H1 (cell line): ENCODE measurements at regions not wholly inside any gene's neighbourhood (a gene's known extent, or its start where the extent isn't known, plus 50 kb on each side); places are given as distances from the start of the nearest gene placed in this dataset.

Source experiments
- CTCF ChIA-PET: fragments of 300-600 bp; sonication (Branson Sonifier 250); formaldehyde crosslinking; loops from one replicate; lab custom pipeline; 2021; ENCODE audit not compliant: partially characterized antibody; lab: Charles Lee
- POLR2A ChIA-PET: fragments of 300-600 bp; sonication (Branson Sonifier 250); formaldehyde crosslinking; loops from one replicate; lab custom pipeline; 2021; ENCODE audit warnings: inconsistent platforms; ENCODE audit not compliant: partially characterized antibody; lab: Charles Lee
- DNase-seq, 2 experiments: peaks; one replicate each; pipeline versions ENCODE4 v3.0.0 to v3.0.0-alpha.2; 2010 to 2022; ENCODE audit warnings: low spot score in 2 of 2, low read depth in 1 of 2, mixed read lengths in 1 of 2
- FAIRE-seq: peaks from 2 replicates; lab custom pipeline; 2011; peaks lifted over from hg19 to GRCh38; lab: Jason Lieb, UNC
- H2AFZ ChIP-seq: 2 replicates; pipeline ENCODE4 v1.8.1; 2012; ENCODE audit warnings: low read length, inconsistent platforms
- H2AK5ac ChIP-seq: 2 replicates; pipeline ENCODE4 v1.6.1; 2013; ENCODE audit warnings: low read depth, low read length
- H2BK120ac ChIP-seq: replicated peaks from 2 replicates; pipeline ENCODE3; 2013; ENCODE audit warnings: low read depth, low read length, inconsistent platforms
- H2BK12ac ChIP-seq: 2 replicates; pipeline ENCODE4 v1.6.1; 2013; ENCODE audit warnings: low read depth, low read length
- H2BK15ac ChIP-seq: 2 replicates; pipeline ENCODE4 v1.6.1; 2013; ENCODE audit warnings: low read length
- H2BK20ac ChIP-seq: 2 replicates; pipeline ENCODE4 v1.6.1; 2013; ENCODE audit warnings: low read length
- H2BK5ac ChIP-seq: 2 replicates; pipeline ENCODE4 v1.6.1; 2013; ENCODE audit warnings: low read depth, low read length
- H3K14ac ChIP-seq: 2 replicates; pipeline ENCODE4 v1.6.1; 2013; ENCODE audit warnings: inconsistent platforms; ENCODE audit not compliant: insufficient read length
- H3K18ac ChIP-seq: 2 replicates; pipeline ENCODE4 v1.6.1; 2013; ENCODE audit warnings: low read length; ENCODE audit errors: extremely low read depth
- H3K23ac ChIP-seq: 2 replicates; pipeline ENCODE4 v1.6.1; 2013; ENCODE audit warnings: inconsistent platforms; ENCODE audit not compliant: insufficient read length
- H3K23me2 ChIP-seq: 2 replicates; pipeline ENCODE4 v1.6.1; 2013; ENCODE audit warnings: low read depth, low read length
- H3K27ac ChIP-seq: 2 replicates; pipeline ENCODE4 v1.6.1; 2011; ENCODE audit warnings: low read depth, low read length, inconsistent platforms
- H3K27me3 ChIP-seq, 4 experiments: replicated peaks in 1 of 4; 1 replicate in 1 of 4; 2 replicates in 3 of 4; pipeline versions ENCODE4 v1.6.1 to v1.8.1; 2011 to 2013; ENCODE audit warnings: low read length in 3 of 4, mild to moderate bottlenecking in 3 of 4, inconsistent platforms in 2 of 4, mixed read lengths in 2 of 4, moderate library complexity in 1 of 4; ENCODE audit not compliant: control insufficient read depth in 3 of 4, insufficient read depth in 3 of 4; ENCODE audit errors: extremely low read depth in 1 of 4
- H3K36me3 ChIP-seq, 4 experiments: 2 replicates each; pipeline versions ENCODE4 v1.6.1 to v1.8.1; 2011 to 2013; ENCODE audit warnings: mild to moderate bottlenecking in 4 of 4, low read length in 3 of 4, moderate library complexity in 2 of 4, control low read depth in 1 of 4, inconsistent platforms in 1 of 4; ENCODE audit not compliant: insufficient read depth in 4 of 4, control insufficient read depth in 2 of 4
- H3K4ac ChIP-seq: replicated peaks from 2 replicates; pipeline ENCODE3; 2013; ENCODE audit warnings: low read length, low read depth, mixed read lengths, inconsistent platforms; ENCODE audit not compliant: insufficient read length
- H3K4me1 ChIP-seq, 4 experiments: replicated peaks in 1 of 4; 1 replicate in 1 of 4; 2 replicates in 3 of 4; pipeline versions ENCODE4 v1.6.1 to v1.8.1; 2011 to 2013; ENCODE audit warnings: low read length in 3 of 4, inconsistent platforms in 2 of 4, mixed read lengths in 1 of 4; ENCODE audit not compliant: insufficient read depth in 4 of 4, control insufficient read depth in 3 of 4
- H3K4me2 ChIP-seq, 2 experiments: 2 replicates each; pipeline versions ENCODE4 v1.6.1 to v1.8.1; 2011 to 2013; ENCODE audit warnings: low read depth in 2 of 2, low read length in 2 of 2, control low read depth in 1 of 2, inconsistent platforms in 1 of 2, mild to moderate bottlenecking in 1 of 2; ENCODE audit not compliant: insufficient read depth in 1 of 2
- H3K4me3 ChIP-seq, 4 experiments: fragments of 200-600, 300-600 bp in 1 of 4; sonication (generic), shearing (Covaris generic), sonication (Bioruptor Twin) in 1 of 4; 2 replicates each; pipeline versions ENCODE4 v1.5.1 to v1.8.1; 2011 to 2016; ENCODE audit warnings: low read length in 4 of 4, low read depth in 3 of 4, control low read depth in 2 of 4, inconsistent platforms in 2 of 4, mild to moderate bottlenecking in 2 of 4, mixed read lengths in 1 of 4, moderate library complexity in 1 of 4; ENCODE audit not compliant: insufficient read depth in 2 of 4; ENCODE audit errors: extremely low read depth in 1 of 4
- H3K56ac ChIP-seq: replicated peaks from 2 replicates; pipeline ENCODE3; 2013; ENCODE audit warnings: low read depth, mild to moderate bottlenecking, mixed read lengths, low read length, inconsistent platforms; ENCODE audit not compliant: insufficient read length
- H3K79me1 ChIP-seq: 2 replicates; pipeline ENCODE4 v1.6.1; 2013; ENCODE audit warnings: low read depth, low read length, control low read depth
- H3K79me2 ChIP-seq, 2 experiments: 2 replicates each; pipeline versions ENCODE4 v1.6.1 to v1.8.1; 2012 to 2013; ENCODE audit warnings: low read length in 2 of 2, mild to moderate bottlenecking in 2 of 2, inconsistent platforms in 1 of 2; ENCODE audit not compliant: insufficient read depth in 2 of 2, control insufficient read depth in 1 of 2
- H3K9ac ChIP-seq, 4 experiments: replicated peaks in 1 of 4; 1 replicate in 1 of 4; 2 replicates in 3 of 4; pipeline versions ENCODE4 v1.6.1 to v1.8.1; 2011 to 2013; ENCODE audit warnings: low read depth in 3 of 4, low read length in 3 of 4, control low read depth in 2 of 4, mild to moderate bottlenecking in 2 of 4, moderate library complexity in 2 of 4, inconsistent platforms in 1 of 4; ENCODE audit errors: extremely low read depth in 1 of 4
- H3K9me3 ChIP-seq, 2 experiments: 2 replicates each; pipeline versions ENCODE4 v1.6.1 to v1.8.1; 2012 to 2013; ENCODE audit warnings: mild to moderate bottlenecking in 2 of 2, moderate library complexity in 2 of 2, control low read depth in 1 of 2, inconsistent platforms in 1 of 2, low read depth in 1 of 2, low read length in 1 of 2, mixed read lengths in 1 of 2; ENCODE audit not compliant: insufficient read depth in 2 of 2
- H4K20me1 ChIP-seq, 2 experiments: replicated peaks in 1 of 2; 2 replicates each; pipeline versions ENCODE3 to v1.8.1; 2011 to 2013; ENCODE audit warnings: inconsistent platforms in 2 of 2, low read length in 2 of 2, mild to moderate bottlenecking in 1 of 2; ENCODE audit not compliant: insufficient read depth in 2 of 2, control insufficient read depth in 1 of 2
- H4K5ac ChIP-seq: 2 replicates; pipeline ENCODE4 v1.6.1; 2013; ENCODE audit warnings: low read length, low read depth, mixed read lengths, inconsistent platforms; ENCODE audit not compliant: insufficient read length
- H4K8ac ChIP-seq: 2 replicates; pipeline ENCODE4 v1.8.0; 2013; ENCODE audit warnings: mild to moderate bottlenecking, moderate library complexity, low read length, inconsistent platforms; ENCODE audit not compliant: insufficient read depth; ENCODE audit errors: extremely low read depth
- H4K91ac ChIP-seq: replicated peaks from 2 replicates; pipeline ENCODE3; 2013; ENCODE audit warnings: low read length, mixed read lengths, inconsistent platforms; ENCODE audit not compliant: insufficient read length
- ASH2L ChIP-seq: fragments of 200-600, 300-600 bp; sonication (generic); IDR thresholded peaks from one replicate; pipeline ENCODE4 v1.7.1; 2017; ENCODE audit warnings: low read length
- CREB1 ChIP-seq: IDR thresholded peaks from 2 replicates; pipeline ENCODE4 v1.6.1; 2012; ENCODE audit warnings: inconsistent platforms
- E2F6 ChIP-seq: IDR thresholded peaks from 2 replicates; pipeline ENCODE4 v1.6.1; 2012; ENCODE audit warnings: inconsistent platforms
- KDM4A ChIP-seq: IDR thresholded peaks from one replicate; pipeline ENCODE4 v1.7.1; 2012; ENCODE audit warnings: low read depth, mild to moderate bottlenecking, moderate library complexity, low read length, inconsistent platforms; ENCODE audit not compliant: severe bottlenecking
- MAX ChIP-seq: IDR thresholded peaks from 2 replicates; pipeline ENCODE4 v1.6.1; 2012; ENCODE audit warnings: inconsistent platforms
- PHF8 ChIP-seq: fragments of 200-600 bp; sonication (generic); conservative IDR thresholded peaks from 2 replicates; pipeline ENCODE4 v1.7.1; 2012; ENCODE audit warnings: low read depth, mild to moderate bottlenecking, inconsistent platforms, low read length, moderate library complexity
- POLR2A ChIP-seq, 2 experiments: IDR thresholded peaks; 1 replicate in 1 of 2; 2 replicates in 1 of 2; pipeline ENCODE4 v1.6.1; 2011; ENCODE audit warnings: low read depth in 2 of 2, low read length in 2 of 2, mild to moderate bottlenecking in 2 of 2; ENCODE audit errors: control extremely low read depth in 1 of 2
- RBBP5 ChIP-seq: IDR thresholded peaks from 2 replicates; pipeline ENCODE4 v1.7.1; 2012; ENCODE audit warnings: low read depth, mild to moderate bottlenecking, inconsistent platforms, low read length, moderate library complexity, borderline replicate concordance
- RXRA ChIP-seq: IDR thresholded peaks from 2 replicates; pipeline ENCODE4 v1.6.1; 2011; ENCODE audit warnings: low read depth, mild to moderate bottlenecking, low read length, moderate library complexity; ENCODE audit not compliant: insufficient read depth
- SIN3A ChIP-seq, 2 experiments: IDR thresholded peaks in 1 of 2; conservative IDR thresholded peaks in 1 of 2; 2 replicates each; pipeline ENCODE4 v1.6.1; 2011 to 2012; ENCODE audit warnings: low read length in 2 of 2, improper control_type of control experiment in 1 of 2, low read depth in 1 of 2, mild to moderate bottlenecking in 1 of 2
- SUZ12 ChIP-seq: fragments of 200-600 bp; sonication (generic); IDR thresholded peaks from 2 replicates; pipeline ENCODE4 v1.6.1; 2012; ENCODE audit warnings: mild to moderate bottlenecking, inconsistent platforms, low read length, moderate library complexity, mixed read lengths
- WGBS, 2 experiments: shearing (Covaris generic) in 1 of 2; methylation state at CpG; one replicate each; pipeline versions ENCODE4 v1.1.6 to v1.1.7; 2013 to 2015; ENCODE audit warnings: low lambda C conversion rate in 2 of 2, mixed read lengths in 2 of 2, inconsistent platforms in 1 of 2, low coverage in 1 of 2, missing lambda C conversion rate in 1 of 2; ENCODE audit not compliant: insufficient replicate concordance in 2 of 2, insufficient coverage in 1 of 2, insufficient read length in 1 of 2; ENCODE audit errors: extremely low coverage in 1 of 2, missing lambda C conversion rate in 1 of 2; 5-methylcytosine and 5-hydroxymethylcytosine counted together

- H4K5ac ChIP-seq, result no peak overlapping the region
- CTCF ChIA-PET, result interaction anchor here (1.3 kb wide), 1 partner anchor 174 kb away, joined by 3 read pairs; no protein-coding TSS in a partner anchor
- TF ChIP-seq E2F6 (no peak), SUZ12 (peak; percentile 76), CREB1 (peak; percentile 67; the same call in 1 of the 2 replicates), SIN3A (conservative IDR thresholded peaks at IDR 0.05 in 1 of 2, IDR thresholded peaks at IDR 0.05 in 1 of 2; ENCODE audit: low read depth in 1 of 2, low read length in 2 of 2) (0 out of 4 replicates have a peak, but pooled peaks of 1 of the 2 experiments have one; percentile 28), ASH2L (peak; percentile 65), KDM4A (peak; percentile 27), POLR2A (IDR thresholded peaks at IDR 0.05; ENCODE audit: control extremely low read depth in 1 of 2, low read depth in 2 of 2, low read length in 2 of 2) (no peak), PHF8 (0 out of 2 replicates have a peak, but pooled peaks have one; percentile 35), RBBP5 (peak; percentile 16; the same call in 1 of the 2 replicates), MAX (peak; percentile 9; the same call in 1 of the 2 replicates), RXRA (no peak)
Measured at GRCh38 chr10:91163269-91163868, 57.1 kb upstream of the PCGF5 start.

More at GRCh38 chr10:91163269-91163868, 57.1 kb upstream of the PCGF5 start:
- FAIRE-seq, result no peak
- peaks cover 34 to 72% (median 61%) of the 10 kb centered on the region in 4 experiments for H3K27me3 ChIP-seq
- H3K4ac ChIP-seq, result no peak overlapping the region
- H3K56ac ChIP-seq, result no peak overlapping the region
- H2BK15ac ChIP-seq, result no peak overlapping the region
- H2AK5ac ChIP-seq, result no peak overlapping the region
- H3K18ac ChIP-seq, result no peak overlapping the region
- H3K79me2 ChIP-seq, result no peaks in the 10 kb centered on the region
- H3K4me2 ChIP-seq, result peak overlapping the region; percentile 67 to 90
- H2BK12ac ChIP-seq, result no peak overlapping the region
- H4K20me1 ChIP-seq, result peaks cover 0 to 5% of the 10 kb centered on the region in 2 experiments
- H2BK120ac ChIP-seq, result no peak overlapping the region
- no peaks in the 10 kb centered on the region for H3K9me3 ChIP-seq
- DNase-seq, result peak in 1 of 2 experiments; percentile 79
- H3K14ac ChIP-seq, result no peak overlapping the region
- WGBS, 2 experiments, result 4% methylated on average over 38 of the region's 77 CpGs; no CpG with 5 or more reads in 1 of the 2 experiments
- peaks cover 12% of the 10 kb centered on the region; the same call in 1 of the 2 replicates for H3K23me2 ChIP-seq
- H3K9ac ChIP-seq, result no peak overlapping the region
- H3K36me3 ChIP-seq, result no peaks in the 10 kb centered on the region
- H3K4me1 ChIP-seq, result peaks cover 0 to 6% (median 0%) of the 10 kb centered on the region in 4 experiments; a peak in 1 of 7 replicates
- POLR2A ChIA-PET, result interaction anchor here (0.6 to 0.8 kb wide), 2 partner anchors 8 to 411 kb away, joined by 3 read pairs; no protein-coding TSS in a partner anchor
- no peak overlapping the region for H4K91ac ChIP-seq
- H2BK5ac ChIP-seq, result no peak overlapping the region
- no peaks in the 10 kb centered on the region for H3K79me1 ChIP-seq
- no peak overlapping the region for H2BK20ac ChIP-seq
- H4K8ac ChIP-seq, result peak overlapping the region; percentile 68; the same call in 1 of the 2 replicates
- peak overlapping the region; percentile 86; the same call in 1 of the 2 replicates for H2AFZ ChIP-seq
- no peak overlapping the region for H3K23ac ChIP-seq
- H3K27ac ChIP-seq, result no peak overlapping the region
- H3K4me3 ChIP-seq, result peak overlapping the region; percentile 56 to 80 (median 60)
